Fibroblast of mammary gland (primary cell): ENCODE measurements at regions not wholly inside any gene's neighbourhood (a gene's known extent, or its start where the extent isn't known, plus 50 kb on each side); places are given as distances from the start of the nearest gene placed in this dataset.

ENCODE experiments used
- DNase-seq: peaks from one replicate; pipeline ENCODE4 v3.0.0-alpha.2; 2010; ENCODE audit warnings: low read depth
- H3K4me3 ChIP-seq: 2 replicates; pipeline ENCODE4 v1.5.1; 2011; ENCODE audit warnings: low read depth, mild to moderate bottlenecking, low read length, moderate library complexity; ENCODE audit not compliant: control insufficient read depth
- TF ChIP-seq, protein P1 (sequence below): conservative IDR thresholded peaks from 2 replicates; pipeline ENCODE4 v1.5.1; 2011; ENCODE audit warnings: low read depth, low read length, inconsistent platforms; ENCODE audit not compliant: control insufficient read depth, insufficient read depth

DNA sequence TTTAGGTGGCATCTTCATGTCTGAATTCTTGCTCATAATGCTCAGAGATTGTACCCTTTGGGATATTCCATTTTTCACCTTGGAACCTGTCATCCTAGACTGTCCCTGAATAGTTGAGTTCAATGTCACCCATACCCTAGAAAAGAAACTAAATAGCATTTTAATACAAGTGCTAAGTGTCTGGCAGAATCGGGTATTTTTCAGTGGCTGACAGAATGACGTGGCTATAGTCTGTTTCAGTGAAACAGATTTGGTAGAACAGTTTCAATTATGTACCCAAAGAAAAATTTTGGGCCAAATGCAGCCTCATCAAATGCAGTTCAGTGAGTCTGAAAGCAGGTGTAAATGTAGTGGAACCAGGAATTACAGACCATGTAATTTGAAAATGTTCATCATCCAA lies 1041.2 kb downstream of the DTWD2 start:
- H3K4me3 ChIP-seq: no peak overlapping the region
- TF ChIP-seq, protein P1, sequence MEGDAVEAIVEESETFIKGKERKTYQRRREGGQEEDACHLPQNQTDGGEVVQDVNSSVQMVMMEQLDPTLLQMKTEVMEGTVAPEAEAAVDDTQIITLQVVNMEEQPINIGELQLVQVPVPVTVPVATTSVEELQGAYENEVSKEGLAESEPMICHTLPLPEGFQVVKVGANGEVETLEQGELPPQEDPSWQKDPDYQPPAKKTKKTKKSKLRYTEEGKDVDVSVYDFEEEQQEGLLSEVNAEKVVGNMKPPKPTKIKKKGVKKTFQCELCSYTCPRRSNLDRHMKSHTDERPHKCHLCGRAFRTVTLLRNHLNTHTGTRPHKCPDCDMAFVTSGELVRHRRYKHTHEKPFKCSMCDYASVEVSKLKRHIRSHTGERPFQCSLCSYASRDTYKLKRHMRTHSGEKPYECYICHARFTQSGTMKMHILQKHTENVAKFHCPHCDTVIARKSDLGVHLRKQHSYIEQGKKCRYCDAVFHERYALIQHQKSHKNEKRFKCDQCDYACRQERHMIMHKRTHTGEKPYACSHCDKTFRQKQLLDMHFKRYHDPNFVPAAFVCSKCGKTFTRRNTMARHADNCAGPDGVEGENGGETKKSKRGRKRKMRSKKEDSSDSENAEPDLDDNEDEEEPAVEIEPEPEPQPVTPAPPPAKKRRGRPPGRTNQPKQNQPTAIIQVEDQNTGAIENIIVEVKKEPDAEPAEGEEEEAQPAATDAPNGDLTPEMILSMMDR: no peak
- DNase-seq: no peak

DNA sequence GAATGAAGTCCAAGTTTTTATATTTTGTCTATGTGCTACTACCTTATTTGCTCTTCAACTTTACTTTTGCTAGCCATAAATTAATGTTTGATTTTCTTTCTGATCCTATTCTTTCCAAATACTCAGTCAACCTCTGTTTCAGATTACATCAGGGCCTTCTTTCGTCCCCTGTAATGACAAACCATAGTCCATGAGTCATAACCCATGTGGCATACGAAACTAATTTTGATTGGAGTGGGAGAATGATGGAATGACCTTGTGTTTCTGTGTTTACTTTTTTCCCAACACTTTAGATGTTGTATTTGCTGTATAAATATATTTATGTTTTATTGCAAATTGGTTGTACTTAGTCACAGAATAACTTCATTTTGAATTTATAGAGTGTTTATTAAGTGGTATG lies 1043.1 kb downstream of the DTWD2 start:
- TF ChIP-seq, protein P1: no peak
- no peak overlapping the region for H3K4me3 ChIP-seq
- DNase-seq: peak; percentile 2

DNA sequence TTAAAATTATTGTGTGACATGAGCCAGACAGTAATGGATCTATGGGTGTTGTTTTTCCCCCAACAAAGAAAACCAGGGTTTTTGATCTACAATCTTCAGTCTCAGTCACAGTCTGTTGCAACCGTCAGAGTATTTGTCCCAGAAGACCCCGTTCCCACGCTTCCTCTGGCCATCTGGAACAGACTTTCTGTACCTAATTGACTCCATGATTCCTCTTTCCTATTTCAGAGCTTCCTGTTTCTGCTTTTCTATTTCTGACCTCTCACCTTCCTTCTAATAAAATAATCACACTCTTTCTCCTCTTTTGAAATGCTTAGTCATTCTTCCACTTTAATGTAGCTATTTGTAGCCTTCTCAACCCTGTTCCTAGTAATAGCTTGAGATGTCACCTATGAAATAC lies 1044.8 kb downstream of the DTWD2 start:
- H3K4me3 ChIP-seq: no peak overlapping the region
- DNase-seq: peak; percentile 7
- TF ChIP-seq, protein P1: no peak

DNA sequence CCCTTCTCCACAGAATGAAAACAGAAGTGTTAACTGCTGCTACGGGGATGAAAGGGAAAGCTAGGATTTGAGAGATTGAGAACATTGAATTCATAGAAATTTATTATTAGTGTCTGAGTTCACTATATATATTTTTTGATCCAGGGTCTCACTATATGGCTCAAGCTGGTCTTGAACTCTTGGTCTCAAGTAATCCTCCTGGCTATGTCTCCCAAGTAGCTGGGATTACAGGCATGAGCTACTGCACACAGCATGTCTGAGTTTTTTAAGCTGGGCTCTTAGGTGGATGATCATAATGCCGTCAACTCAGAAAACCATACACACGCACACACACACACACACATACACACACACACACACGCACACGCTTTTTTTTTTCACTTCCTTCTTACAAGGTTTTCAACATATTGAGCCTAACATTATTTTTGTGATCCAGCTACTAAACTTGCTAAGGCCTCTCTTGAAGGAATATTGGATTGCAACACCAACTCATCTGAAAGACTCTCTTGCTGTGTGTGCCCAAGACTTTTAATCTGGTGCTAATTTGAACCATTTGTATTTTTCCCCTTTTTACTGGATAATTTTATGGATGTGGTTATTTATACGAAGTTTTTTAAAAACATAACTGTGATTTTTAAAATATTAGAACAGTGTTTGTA lies 1045.4 kb downstream of the DTWD2 start:
- DNase-seq: no peak
- TF ChIP-seq, protein P1: no peak

DNA sequence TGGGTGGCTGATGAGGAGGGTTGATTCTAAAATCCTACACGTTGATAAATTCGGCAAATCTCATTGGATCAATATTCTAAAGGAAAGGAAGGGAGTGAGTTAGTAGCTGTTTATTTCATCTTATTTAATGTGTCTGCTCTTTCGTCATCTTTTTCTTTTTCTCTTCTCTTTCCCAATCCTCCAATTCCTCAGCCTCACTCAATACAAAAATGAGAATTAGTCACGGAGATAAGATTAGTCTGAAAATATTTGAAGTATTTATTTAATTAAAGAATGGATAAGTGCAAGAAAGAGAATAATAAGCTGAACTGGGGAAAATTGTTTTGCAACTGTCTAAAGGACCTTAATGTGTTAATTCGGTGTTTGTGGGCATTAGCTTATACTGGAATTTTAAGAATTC lies 1095.1 kb downstream of the DTWD2 start:
- TF ChIP-seq, protein P1: no peak
- H3K4me3 ChIP-seq: no peak overlapping the region
- DNase-seq: no peak

More for the DNA sequence above, 1045.4 kb downstream of the DTWD2 start:
- H3K4me3 ChIP-seq: no peak overlapping the region

DNA sequence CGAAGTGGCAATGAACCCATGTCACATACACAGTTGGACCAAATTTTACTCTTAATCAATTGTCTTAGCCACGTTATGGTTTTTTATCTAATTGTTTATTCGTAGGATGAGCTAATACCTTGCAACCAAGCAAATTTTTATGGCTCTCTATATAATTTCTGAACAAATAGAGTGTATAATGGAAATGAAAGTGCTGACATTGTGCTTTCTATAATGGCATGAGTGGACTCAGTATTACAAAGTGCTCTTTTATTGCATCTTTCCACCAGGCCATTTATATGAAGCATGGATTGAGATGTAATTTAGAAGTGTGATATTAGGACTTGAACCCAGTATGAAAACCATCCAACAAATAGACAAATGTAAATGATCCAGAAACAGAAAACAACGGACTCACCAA lies 1096.0 kb downstream of the DTWD2 start:
- no peak for DNase-seq
- H3K4me3 ChIP-seq: no peak overlapping the region
- TF ChIP-seq, protein P1: no peak

DNA sequence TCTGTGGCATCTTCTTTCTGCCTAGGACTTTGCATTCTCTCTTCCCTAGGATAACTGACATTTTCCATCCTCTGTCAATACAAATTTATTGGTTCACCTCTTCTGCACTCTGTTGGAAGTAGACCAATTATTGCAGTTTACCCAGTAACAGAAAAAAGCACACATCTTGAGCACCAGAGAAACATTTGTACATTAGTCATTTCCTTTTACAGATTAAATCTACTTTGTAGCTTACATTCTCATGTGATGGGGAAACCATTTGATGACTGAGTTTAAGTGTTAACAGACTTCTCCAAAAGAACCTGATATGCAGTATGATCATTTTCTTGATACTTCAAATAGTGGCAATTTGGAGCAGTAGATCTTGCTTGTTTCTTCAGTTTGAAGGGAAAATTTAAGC lies 1098.8 kb downstream of the DTWD2 start:
- no peak overlapping the region for H3K4me3 ChIP-seq
- DNase-seq: peak; percentile 5
- TF ChIP-seq, protein P1: no peak
